K562 (cell line): ENCODE measurements at regions not wholly inside any gene's neighbourhood (a gene's known extent, or its start where the extent isn't known, plus 50 kb on each side); places are given as distances from the start of the nearest gene placed in this dataset.

Source experiments
- ATAC-seq: fragments of 200-7000 bp; cut with Tn5 transposase; 3 replicates; pipeline ENCODE4 v1.9.1; 2020; ENCODE audit warnings: moderate library complexity
- BruUV-seq: library from RNA; stranded (reverse); fragments of 400-500 nt; replicated peaks from 2 replicates; lab custom pipeline; 2021; lab: Mats Ljungman, UMichigan
- CTCF ChIA-PET: fragments of 300-600 bp; formaldehyde crosslinking; extraction: SDS; loops from one replicate; lab custom pipeline; 2021; ENCODE audit warnings: low intra/inter-chr PET ratio; lab: Yijun Ruan, JAX
- POLR2A ChIA-PET: fragments of 300-600, 350-650 bp; sonication (Branson Sonifier 250); formaldehyde crosslinking; extraction: SDS; loops from one replicate; lab custom pipeline; 2021; ENCODE audit warnings: antibody characterized with exemption, inconsistent platforms; lab: Yijun Ruan, JAX
- DNase-seq, 4 experiments: peaks; one replicate each; pipeline versions ENCODE4 v3.0.0 to v3.0.0-alpha.2; 2011 to 2018; ENCODE audit warnings: low spot score in 3 of 4, mixed read lengths in 3 of 4; ENCODE audit errors: extremely low read depth in 1 of 4
- FAIRE-seq: peaks from 2 replicates; lab custom pipeline; 2011; peaks lifted over from hg19 to GRCh38; lab: Jason Lieb, UNC
- H2AFZ ChIP-seq: 2 replicates; pipeline ENCODE4 v1.6.0; 2011; ENCODE audit warnings: low read depth, low read length, control low read depth, inconsistent platforms
- H3K27ac ChIP-seq: fragments of 200-600 bp; 3 replicates; pipeline ENCODE4 v1.8.0; 2011; ENCODE audit warnings: low read depth, mild to moderate bottlenecking, control low read depth, inconsistent platforms, low read length, moderate library complexity, mixed read lengths; ENCODE audit errors: extremely low read depth
- H3K27me3 ChIP-seq, 2 experiments: fragments of 300-600 bp in 1 of 2; 2 replicates in 1 of 2; 3 replicates in 1 of 2; pipeline versions ENCODE4 v1.6.0 to v1.8.0; 2011; ENCODE audit warnings: inconsistent platforms in 2 of 2, low read length in 2 of 2, mild to moderate bottlenecking in 1 of 2, mixed read lengths in 1 of 2, moderate library complexity in 1 of 2; ENCODE audit not compliant: control insufficient read depth in 2 of 2, insufficient read depth in 2 of 2
- H3K36me3 ChIP-seq: fragments of 300-600 bp; 3 replicates; pipeline ENCODE4 v1.8.0; 2011; ENCODE audit warnings: mild to moderate bottlenecking, low read length, inconsistent platforms; ENCODE audit not compliant: control insufficient read depth, insufficient read depth
- H3K4me1 ChIP-seq, 2 experiments: fragments of 200-600 bp in 1 of 2; replicated peaks in 1 of 2; 2 replicates in 1 of 2; 3 replicates in 1 of 2; pipeline versions ENCODE4 v1.5.1 to v1.8.0; 2011; ENCODE audit warnings: inconsistent platforms in 2 of 2, low read length in 2 of 2, mild to moderate bottlenecking in 1 of 2, mixed read lengths in 1 of 2, moderate library complexity in 1 of 2; ENCODE audit not compliant: control insufficient read depth in 2 of 2, insufficient read depth in 2 of 2
- H3K4me2 ChIP-seq: 2 replicates; pipeline ENCODE4 v1.6.1; 2011; ENCODE audit warnings: low read length, control low read depth, inconsistent platforms, mixed read lengths; ENCODE audit not compliant: insufficient read depth
- H3K4me3 ChIP-seq: fragments of 200-600 bp; sonication (generic), shearing (Covaris generic); 2 replicates; pipeline ENCODE4 v1.5.1; 2016; ENCODE audit warnings: control low read depth, inconsistent platforms
- H3K79me2 ChIP-seq: fragments of 200-600 bp; 3 replicates; pipeline ENCODE4 v1.8.0; 2011; ENCODE audit warnings: low read length, inconsistent platforms; ENCODE audit not compliant: control insufficient read depth, insufficient read depth
- H3K9ac ChIP-seq, 2 experiments: 2 replicates each; pipeline versions ENCODE4 v1.6.0 to v1.6.1; 2011; ENCODE audit warnings: low read depth in 2 of 2, low read length in 2 of 2, control low read depth in 1 of 2, inconsistent platforms in 1 of 2, mild to moderate bottlenecking in 1 of 2, mixed read lengths in 1 of 2; ENCODE audit not compliant: insufficient read depth in 1 of 2
- H3K9me1 ChIP-seq: one replicate; pipeline ENCODE4 v1.6.0; 2011; ENCODE audit warnings: inconsistent platforms, mild to moderate bottlenecking, low read length, moderate library complexity; ENCODE audit not compliant: control insufficient read depth, insufficient read depth
- H3K9me3 ChIP-seq: replicated peaks from 2 replicates; pipeline ENCODE4 v1.5.1; 2011; ENCODE audit warnings: low read depth, low read length, inconsistent platforms; ENCODE audit not compliant: control insufficient read depth, insufficient read depth
- H4K20me1 ChIP-seq: replicated peaks from 2 replicates; pipeline ENCODE4 v1.6.1; 2011; ENCODE audit warnings: low read length, inconsistent platforms, mixed read lengths; ENCODE audit not compliant: control insufficient read depth, insufficient read depth
- CREM ChIP-seq: IDR thresholded peaks from 2 replicates; pipeline ENCODE4 v1.6.1; 2014; ENCODE audit warnings: antibody characterized with exemption, low read depth
- GATAD2A ChIP-seq: fragments of 450-650 bp; IDR thresholded peaks from 2 replicates; pipeline ENCODE4 v1.6.1; 2017
- KLF13 ChIP-seq: fragments of 450-650 bp; IDR thresholded peaks from 2 replicates; pipeline ENCODE4 v1.6.1; 2016; ENCODE audit warnings: missing genetic modification characterization, low read depth, mild to moderate bottlenecking, missing compliant biosample characterization, moderate library complexity, borderline replicate concordance
- MEIS2 ChIP-seq: fragments of 450-650 bp; IDR thresholded peaks from 2 replicates; pipeline ENCODE4 v1.6.1; 2014; ENCODE audit warnings: mild to moderate bottlenecking; ENCODE audit not compliant: partially characterized antibody
- POLR2A ChIP-seq: fragments of 450-650 bp; conservative IDR thresholded peaks from 2 replicates; pipeline ENCODE4 v1.6.1; 2016
- SMAD1 ChIP-seq: fragments of 150-350 bp; IDR thresholded peaks from 2 replicates; pipeline ENCODE4 v1.6.1; 2014; ENCODE audit warnings: low read length, low read depth; ENCODE audit not compliant: partially characterized antibody
- SMARCA4 ChIP-seq: fragments of 450-650 bp; IDR thresholded peaks from 2 replicates; pipeline ENCODE4 v1.6.1; 2016
- SMARCE1 ChIP-seq: fragments of 450-650 bp; IDR thresholded peaks from 2 replicates; pipeline ENCODE4 v1.7.1; 2016; ENCODE audit warnings: mild to moderate bottlenecking
- TCFL5 ChIP-seq: fragments of 250-450 bp; sonication (Bioruptor Pico); conservative IDR thresholded peaks from 2 replicates; pipeline ENCODE4 v1.6.1; 2021; ENCODE audit warnings: mild to moderate bottlenecking, moderate library complexity, matching md5 sums
- ZNF282 ChIP-seq: sonication (generic); formaldehyde crosslinking; IDR thresholded peaks from 2 replicates; pipeline ENCODE4 v1.8.1; 2023; ENCODE audit warnings: missing genetic modification reagents
- WGBS: fragments of 100-300 bp; shearing (Covaris generic); methylation state at CpG from one replicate; pipeline ENCODE4 v1.1.6; 2016; ENCODE audit warnings: low coverage, mixed read lengths; ENCODE audit not compliant: insufficient coverage; ENCODE audit errors: missing lambda C conversion rate; 5-methylcytosine and 5-hydroxymethylcytosine counted together
- in situ Hi-C: fragments of 300-500 bp; cut with MboI; formaldehyde crosslinking; loops from 4 replicates; pipeline ENCODE4 v1.15.0; 2018; ENCODE audit warnings: inconsistent platforms, mixed read lengths
- intact Hi-C: fragments of 100-400 bp; cut with micrococcal nuclease; formaldehyde crosslinking; loops from 2 replicates; pipeline ENCODE4 v1.14.2; 2022
- TF ChIP-seq, protein P1 (sequence below): fragments of 450-650 bp; formaldehyde crosslinking; IDR thresholded peaks from 2 replicates; pipeline ENCODE4 v1.4.0; 2022; ENCODE audit warnings: missing genetic modification characterization

DNA sequence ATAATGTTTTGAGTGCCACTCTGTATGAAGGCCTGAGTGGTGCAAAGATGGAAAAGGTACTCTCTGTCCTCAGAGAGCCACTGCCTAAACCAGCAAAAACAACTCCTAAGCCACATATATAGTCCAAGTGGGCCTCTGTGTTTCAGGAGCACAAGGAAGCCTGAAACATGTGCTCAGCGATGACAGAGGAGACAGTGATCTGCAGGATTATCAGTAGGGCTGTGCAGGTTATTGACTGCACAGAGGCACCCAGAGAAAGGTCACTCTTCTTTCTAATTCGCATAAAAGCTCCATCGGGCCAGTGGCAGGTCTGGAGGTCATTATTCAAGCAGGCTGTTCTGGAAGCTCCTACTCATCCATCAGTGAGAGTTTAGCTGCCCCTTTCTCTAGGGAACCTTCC is 361.9 kb downstream of the BCL11B start:
- no peak for FAIRE-seq
- TF ChIP-seq MEIS2 (no peak), ZNF282 (no peak), SMARCA4 (no peak), CREM (no peak)
- H3K79me2 ChIP-seq, result no peaks in the 10 kb centered on the region
- no peaks in the 10 kb centered on the region for H3K9me1 ChIP-seq
- no peak for DNase-seq
- POLR2A ChIA-PET, result no interaction called here
- CTCF ChIA-PET, result no interaction called here
- ATAC-seq, result no peak
- no TSS peak for BruUV-seq
- no peak overlapping the region for H3K4me3 ChIP-seq
- H4K20me1 ChIP-seq, result no peaks in the 10 kb centered on the region
- no peaks in the 10 kb centered on the region for H3K4me1 ChIP-seq
- H3K9me3 ChIP-seq, result no peaks in the 10 kb centered on the region
- no peak overlapping the region for H2AFZ ChIP-seq
- intact Hi-C loops, result no loop called here
- WGBS, result 4% methylated on average over 3 of the region's 3 CpGs
- no peak overlapping the region for H3K9ac ChIP-seq
- H3K4me2 ChIP-seq, result no peak overlapping the region
- in situ Hi-C loops, result no loop called here
- no peak overlapping the region for H3K27ac ChIP-seq
- H3K36me3 ChIP-seq, result no peaks in the 10 kb centered on the region
- H3K27me3 ChIP-seq, result peaks cover 0 to 7% of the 10 kb centered on the region in 2 experiments; a peak in 1 of 5 replicates

DNA sequence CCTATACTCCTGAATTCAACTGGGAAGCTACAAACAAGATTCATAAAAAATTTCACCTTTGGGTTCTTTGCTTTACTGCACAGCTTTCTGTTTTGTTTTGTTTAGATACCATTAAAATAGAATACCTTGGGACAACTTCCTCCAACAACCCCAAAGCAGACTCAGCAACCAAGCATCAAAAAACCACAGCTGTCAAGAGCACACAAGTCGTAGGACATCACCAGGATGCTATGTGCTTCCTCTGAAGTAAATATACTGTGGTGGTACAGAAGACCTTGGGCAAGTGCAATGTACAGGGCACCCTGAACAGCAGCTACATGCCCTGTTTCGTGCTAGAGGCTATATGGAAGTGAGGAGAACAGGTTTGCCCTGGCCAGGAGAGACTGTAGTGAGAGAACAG is 359.3 kb downstream of the BCL11B start:
- no TSS peak for BruUV-seq
- ATAC-seq, result no peak

More for the DNA sequence above, 359.3 kb downstream of the BCL11B start:
- POLR2A ChIA-PET, result no interaction called here
- in situ Hi-C loops (no loop called here), intact Hi-C loops (no loop called here)
- no peaks in the 10 kb centered on the region for H3K36me3 ChIP-seq
- WGBS, result 0% methylated on average over 2 of the region's 2 CpGs
- FAIRE-seq, result no peak
- DNase-seq, result no peak
- no peaks in the 10 kb centered on the region for H3K9me3 ChIP-seq
- H3K27me3 ChIP-seq, result no peaks in the 10 kb centered on the region
- CTCF ChIA-PET, result no interaction called here
- H3K27ac ChIP-seq, result no peak overlapping the region
- H3K4me2 ChIP-seq, result no peak overlapping the region
- no peaks in the 10 kb centered on the region for H3K79me2 ChIP-seq
- no peaks in the 10 kb centered on the region for H3K4me1 ChIP-seq
- no peaks in the 10 kb centered on the region for H4K20me1 ChIP-seq
- no peak overlapping the region for H3K9ac ChIP-seq
- no peak overlapping the region for H3K4me3 ChIP-seq
- H3K9me1 ChIP-seq, result no peaks in the 10 kb centered on the region
- no peak overlapping the region for H2AFZ ChIP-seq
- no peak for TF ChIP-seq POLR2A
- no peak for TF ChIP-seq TCFL5 (CRISPR knock-in tag)
- TF ChIP-seq SMARCE1, result no peak
- TF ChIP-seq GATAD2A, result no peak
- TF ChIP-seq, protein P1, sequence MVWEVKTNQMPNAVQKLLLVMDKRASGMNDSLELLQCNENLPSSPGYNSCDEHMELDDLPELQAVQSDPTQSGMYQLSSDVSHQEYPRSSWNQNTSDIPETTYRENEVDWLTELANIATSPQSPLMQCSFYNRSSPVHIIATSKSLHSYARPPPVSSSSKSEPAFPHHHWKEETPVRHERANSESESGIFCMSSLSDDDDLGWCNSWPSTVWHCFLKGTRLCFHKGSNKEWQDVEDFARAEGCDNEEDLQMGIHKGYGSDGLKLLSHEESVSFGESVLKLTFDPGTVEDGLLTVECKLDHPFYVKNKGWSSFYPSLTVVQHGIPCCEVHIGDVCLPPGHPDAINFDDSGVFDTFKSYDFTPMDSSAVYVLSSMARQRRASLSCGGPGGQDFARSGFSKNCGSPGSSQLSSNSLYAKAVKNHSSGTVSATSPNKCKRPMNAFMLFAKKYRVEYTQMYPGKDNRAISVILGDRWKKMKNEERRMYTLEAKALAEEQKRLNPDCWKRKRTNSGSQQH (CRISPR knock-in tag), result no peak
- no peak for TF ChIP-seq SMAD1
- no peak for TF ChIP-seq KLF13 (tag)
